Mammary epithelial cell (primary cell): ENCODE measurements at regions not wholly inside any gene's neighbourhood (a gene's known extent, or its start where the extent isn't known, plus 50 kb on each side); places are given as distances from the start of the nearest gene placed in this dataset.

Experiments used
- EZH2 ChIP-seq: IDR thresholded peaks from 2 replicates; pipeline ENCODE4 v1.6.1; 2012; ENCODE audit warnings: low read length, inconsistent platforms, borderline replicate concordance
- TF ChIP-seq, protein P1 (sequence below), 2 donors: IDR thresholded peaks in 1 of 2; conservative IDR thresholded peaks in 1 of 2; 2 replicates each; pipeline ENCODE4 v1.5.1; 2011 to 2012; ENCODE audit warnings: inconsistent platforms in 2 of 2, low read length in 2 of 2, mild to moderate bottlenecking in 2 of 2, control low read depth in 1 of 2, low read depth in 1 of 2; ENCODE audit not compliant: insufficient read depth in 1 of 2; ENCODE audit errors: extremely low read depth in 1 of 2

DNA sequence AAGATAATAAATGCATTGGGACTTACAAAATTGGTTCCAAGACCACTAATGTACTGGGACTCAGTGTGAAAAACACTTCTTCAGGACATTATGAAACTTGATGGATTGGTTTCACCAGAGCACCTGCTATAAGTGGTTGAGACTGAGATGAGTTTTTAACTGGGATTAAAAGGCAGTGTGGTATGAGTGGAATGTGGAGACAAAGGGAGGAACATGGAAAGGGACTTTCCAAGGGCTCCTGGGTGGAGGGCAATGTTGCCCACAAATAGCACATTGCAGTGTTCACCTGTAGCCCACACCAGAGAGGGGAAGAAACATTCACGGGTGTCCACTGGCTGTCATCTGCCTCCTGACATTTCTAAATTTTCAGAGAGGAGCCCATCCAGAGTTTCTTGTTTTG, 253.3 kb upstream of the TANK start:
- TF ChIP-seq, protein P1, sequence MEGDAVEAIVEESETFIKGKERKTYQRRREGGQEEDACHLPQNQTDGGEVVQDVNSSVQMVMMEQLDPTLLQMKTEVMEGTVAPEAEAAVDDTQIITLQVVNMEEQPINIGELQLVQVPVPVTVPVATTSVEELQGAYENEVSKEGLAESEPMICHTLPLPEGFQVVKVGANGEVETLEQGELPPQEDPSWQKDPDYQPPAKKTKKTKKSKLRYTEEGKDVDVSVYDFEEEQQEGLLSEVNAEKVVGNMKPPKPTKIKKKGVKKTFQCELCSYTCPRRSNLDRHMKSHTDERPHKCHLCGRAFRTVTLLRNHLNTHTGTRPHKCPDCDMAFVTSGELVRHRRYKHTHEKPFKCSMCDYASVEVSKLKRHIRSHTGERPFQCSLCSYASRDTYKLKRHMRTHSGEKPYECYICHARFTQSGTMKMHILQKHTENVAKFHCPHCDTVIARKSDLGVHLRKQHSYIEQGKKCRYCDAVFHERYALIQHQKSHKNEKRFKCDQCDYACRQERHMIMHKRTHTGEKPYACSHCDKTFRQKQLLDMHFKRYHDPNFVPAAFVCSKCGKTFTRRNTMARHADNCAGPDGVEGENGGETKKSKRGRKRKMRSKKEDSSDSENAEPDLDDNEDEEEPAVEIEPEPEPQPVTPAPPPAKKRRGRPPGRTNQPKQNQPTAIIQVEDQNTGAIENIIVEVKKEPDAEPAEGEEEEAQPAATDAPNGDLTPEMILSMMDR (conservative IDR thresholded peaks at IDR 0.05 in 1 of 2, IDR thresholded peaks at IDR 0.05 in 1 of 2; ENCODE audit: extremely low read depth in 1 of 2, insufficient read depth in 1 of 2, low read depth in 1 of 2, low read length in 2 of 2), result no peak
- TF ChIP-seq EZH2, result no peak
